MM.1S (cell line): ENCODE measurements at regions not wholly inside any gene's neighbourhood (a gene's known extent, or its start where the extent isn't known, plus 50 kb on each side); places are given as distances from the start of the nearest gene placed in this dataset.

Experiments
- CTCF ChIP-seq: fragments of 300-600 bp; sonication (generic); IDR thresholded peaks from 2 replicates; pipeline ENCODE4 v1.5.1; 2016; ENCODE audit warnings: antibody characterized with exemption, low read length, mixed read lengths
- EZH2phosphoT487 ChIP-seq: fragments of 300-600 bp; sonication (generic); IDR thresholded peaks from 2 replicates; pipeline ENCODE4 v1.6.1; 2018; ENCODE audit warnings: antibody characterized with exemption, low read length

DNA sequence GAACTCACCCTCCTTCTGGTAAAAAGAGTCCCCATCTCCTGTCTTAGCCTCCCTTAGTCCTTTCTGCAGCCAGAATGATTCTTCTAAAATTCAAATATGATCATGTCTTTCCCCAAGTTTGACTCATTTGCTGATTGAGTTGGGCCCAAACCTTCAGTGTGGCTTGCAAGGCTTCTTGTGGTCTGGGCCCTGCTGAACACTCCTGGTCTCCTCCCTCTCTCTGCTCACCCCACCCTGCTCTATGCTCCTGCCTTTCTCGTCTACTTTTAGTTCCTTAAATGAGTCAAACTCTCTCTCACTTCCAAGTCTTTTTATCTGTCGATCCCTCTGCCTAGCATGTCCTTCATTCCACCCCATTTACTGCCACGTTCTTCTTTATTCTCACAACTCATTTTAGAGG is 72.6 kb downstream of the CCR1 start:
- TF ChIP-seq CTCF: no peak
- no peak for TF ChIP-seq EZH2phosphoT487
